Right renal cortex interstitium (tissue), 3 donors: ENCODE measurements at regions not wholly inside any gene's neighbourhood (a gene's known extent, or its start where the extent isn't known, plus 50 kb on each side); places are given as distances from the start of the nearest gene placed in this dataset.

Source experiments
- DNase-seq, 3 donors: peaks; one replicate each; pipeline ENCODE4 v3.0.0-alpha.2; 2013; ENCODE audit warnings: low read depth in 3 of 3, low spot score in 2 of 3

- DNase-seq = no peak
Observed at GRCh38 chr15:98025237-98025636, 64.7 kb downstream of the ARRDC4 start.

DNA sequence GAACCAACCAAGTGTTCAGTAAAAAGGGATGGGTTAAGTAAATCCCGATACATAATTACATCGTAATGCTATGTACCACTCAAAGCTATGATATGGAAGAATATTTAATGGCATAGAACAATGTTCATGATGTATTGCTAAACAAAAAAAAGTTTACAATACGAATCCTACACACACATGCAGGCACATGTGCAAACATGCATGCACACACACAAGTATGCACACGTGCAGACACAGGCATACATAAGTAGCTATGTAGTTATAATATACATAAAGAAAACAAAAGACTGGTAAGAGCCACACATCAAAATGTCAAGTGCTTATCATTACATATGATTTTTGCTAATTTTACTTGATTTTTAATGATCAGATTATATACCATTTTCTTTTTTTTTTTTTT lies 74.2 kb downstream of the ARRDC4 start:
- no peak for DNase-seq

DNA sequence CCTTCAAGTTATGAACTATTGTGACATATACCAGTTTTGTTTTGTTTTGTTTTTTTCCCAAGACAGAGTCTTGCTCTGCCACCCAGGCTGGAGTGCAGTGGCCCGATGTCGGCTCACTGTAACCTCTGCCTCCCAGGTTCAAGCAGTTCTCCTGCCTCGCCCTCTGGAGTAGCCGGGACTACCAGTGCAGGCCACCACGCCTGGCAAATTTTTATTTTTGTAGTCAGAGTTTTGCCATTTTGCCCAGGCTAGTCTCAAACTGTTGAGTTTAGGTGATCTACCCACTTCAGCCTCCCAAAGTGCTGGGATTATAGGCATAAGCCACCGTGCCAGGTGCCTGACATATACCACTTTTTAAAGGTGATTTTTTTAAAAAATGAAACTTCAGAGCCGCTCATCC lies 74.6 kb downstream of the ARRDC4 start:
- DNase-seq = no peak

- DNase-seq = no peak
Observed at GRCh38 chr15:98035577-98036010, 75.1 kb downstream of the ARRDC4 start.

DNA sequence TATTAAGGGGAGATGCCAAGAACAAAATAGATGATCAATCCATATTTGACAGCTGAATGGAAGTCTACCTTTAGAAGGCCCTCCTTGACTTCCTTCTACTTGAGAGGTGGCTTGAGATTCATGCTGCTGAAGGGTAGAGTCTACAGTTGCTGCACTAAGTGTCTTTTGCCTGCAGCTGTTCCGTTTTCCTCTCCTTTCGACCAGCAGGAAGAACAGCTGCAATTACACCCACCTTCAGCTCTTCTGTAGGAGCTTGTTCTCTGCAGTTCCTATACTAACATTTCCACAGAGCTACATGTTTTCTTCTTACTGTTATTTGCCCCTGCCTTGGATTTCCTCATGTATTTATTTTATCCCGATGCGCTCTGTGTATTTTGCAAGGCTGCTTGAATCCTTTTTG lies 79.1 kb downstream of the ARRDC4 start:
- no peak for DNase-seq

- no peak for DNase-seq
Observed at GRCh38 chr15:98040146-98040545, 79.6 kb downstream of the ARRDC4 start.

- DNase-seq = no peak
Observed at GRCh38 chr15:98043160-98044014, 82.9 kb downstream of the ARRDC4 start.

DNA sequence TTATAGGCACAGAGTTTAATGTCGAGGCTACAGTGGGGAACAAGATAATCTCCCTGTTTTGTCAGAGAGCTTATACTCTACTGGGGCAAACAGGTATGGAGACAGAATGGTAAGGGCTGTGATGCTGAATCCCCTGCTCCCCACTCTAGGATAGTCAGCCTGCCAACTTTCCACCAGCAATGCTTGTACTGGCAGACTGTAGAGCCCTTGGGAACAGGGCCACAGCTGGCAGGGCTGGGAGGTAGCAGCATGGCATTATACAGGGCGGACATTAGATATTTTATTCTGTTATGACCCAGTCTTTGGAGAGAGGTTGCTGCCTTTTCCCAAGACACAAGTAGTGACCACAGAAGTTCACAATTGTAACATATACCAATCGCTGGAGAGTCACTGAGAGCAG lies 91.2 kb downstream of the ARRDC4 start:
- no peak for DNase-seq

DNA sequence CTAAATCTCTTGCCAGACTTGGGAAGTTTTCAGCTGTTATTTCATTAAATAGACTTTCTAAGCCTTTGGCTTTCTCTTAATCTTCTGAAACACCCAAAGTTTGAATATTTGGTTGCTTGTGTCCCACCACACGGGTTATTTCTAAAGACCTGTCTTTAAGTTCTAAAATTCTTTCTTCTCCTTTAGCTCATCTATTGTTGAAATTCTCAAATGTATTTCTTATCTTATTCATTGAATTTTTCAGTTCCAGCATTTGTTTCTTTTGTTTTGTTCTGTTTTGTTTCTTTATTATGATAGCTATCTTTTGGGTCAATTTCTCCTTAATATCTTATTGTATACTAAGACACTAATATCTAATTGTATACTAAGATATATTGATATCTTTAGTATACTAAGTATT lies 97.0 kb downstream of the ARRDC4 start:
- DNase-seq = no peak

DNA sequence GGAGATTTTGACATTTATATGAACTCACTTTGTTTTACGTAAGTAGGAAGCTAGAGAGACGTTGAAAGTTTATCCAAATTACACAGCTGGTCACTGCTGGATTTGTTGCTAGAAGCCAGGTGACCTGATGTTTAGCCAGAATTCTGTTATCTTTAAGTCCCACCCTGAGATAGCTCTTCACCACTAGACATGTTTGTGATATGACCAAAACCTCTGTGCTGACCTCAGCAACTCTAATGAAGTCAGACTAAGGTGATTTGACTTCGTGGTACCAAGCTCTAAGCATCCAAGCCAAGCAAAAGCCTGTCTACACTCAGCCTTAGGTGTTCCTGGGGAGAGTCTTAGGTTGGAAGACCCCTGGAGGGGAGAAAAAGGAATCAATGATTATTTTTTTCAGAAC lies 102.4 kb downstream of the ARRDC4 start:
- DNase-seq = no peak

DNA sequence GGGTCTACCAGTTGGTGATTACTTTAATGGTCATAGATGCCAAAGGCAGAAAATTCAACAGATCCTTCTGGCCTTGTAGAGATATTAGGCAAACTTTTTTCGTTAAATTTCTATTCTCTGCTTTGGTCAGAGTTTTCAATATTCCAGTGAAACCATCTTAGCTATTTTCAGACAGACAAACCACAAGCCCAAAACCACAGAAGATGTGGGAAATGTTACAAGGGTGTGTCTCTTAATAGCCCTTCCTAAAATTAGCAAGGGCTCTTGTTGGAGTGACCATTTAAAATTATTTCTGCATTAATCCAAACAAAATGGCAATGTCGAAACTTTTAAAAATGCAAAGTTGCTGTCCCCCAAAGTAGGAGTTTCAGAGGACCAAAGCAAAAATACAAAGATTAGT lies 102.8 kb downstream of the ARRDC4 start:
- DNase-seq = no peak

GRCh38 chr15:98063871-98064270 lies 103.4 kb downstream of the ARRDC4 start:
- DNase-seq = no peak

- no peak for DNase-seq
Observed at GRCh38 chr15:98067339-98067738, 106.8 kb downstream of the ARRDC4 start.

GRCh38 chr15:98069256-98069655 lies 108.8 kb downstream of the ARRDC4 start:
- no peak for DNase-seq

GRCh38 chr15:98070137-98070536 lies 109.6 kb downstream of the ARRDC4 start:
- DNase-seq = no peak

- DNase-seq = no peak
Observed at GRCh38 chr15:98071786-98072185, 111.3 kb downstream of the ARRDC4 start.

GRCh38 chr15:98075441-98075840 lies 114.9 kb downstream of the ARRDC4 start:
- no peak for DNase-seq

DNA sequence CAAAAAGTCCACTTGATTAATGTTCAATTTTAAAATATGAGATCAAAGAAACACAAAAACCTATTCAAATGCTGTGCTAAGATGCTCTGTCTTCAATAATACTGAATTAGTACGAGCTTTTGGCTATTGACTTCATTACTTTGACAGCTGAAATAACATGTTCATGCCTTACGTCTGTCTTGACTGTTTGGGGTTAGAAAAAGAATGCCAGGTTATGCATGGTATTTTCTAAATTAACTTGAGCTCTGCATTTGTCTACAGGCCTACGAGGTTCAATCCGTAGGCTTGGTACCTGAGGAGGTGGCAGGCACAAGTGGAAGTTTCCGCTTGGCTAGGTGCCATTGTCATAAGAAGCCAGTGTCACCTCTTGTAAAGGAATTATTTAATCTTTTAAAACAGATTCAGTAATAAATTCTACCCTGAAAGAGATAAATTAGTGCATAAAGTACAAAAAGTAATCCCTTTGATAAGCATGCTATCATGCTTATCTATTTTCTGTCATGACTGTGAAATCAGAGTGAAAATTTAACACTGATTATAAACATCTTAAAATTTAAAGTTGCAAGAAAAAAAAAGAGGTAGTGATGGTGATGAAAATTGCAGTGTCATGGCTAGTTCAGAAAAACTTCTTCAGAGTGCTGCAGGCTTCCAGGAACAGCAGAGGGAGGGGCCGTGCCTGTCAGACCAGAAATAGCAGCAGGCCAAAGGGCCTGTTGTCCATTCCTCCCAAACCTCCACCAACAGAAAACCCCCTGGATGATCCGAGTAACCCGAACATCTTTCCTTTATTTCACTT lies 115.7 kb downstream of the ARRDC4 start:
- no peak for DNase-seq

GRCh38 chr15:98077186-98077585 lies 116.7 kb downstream of the ARRDC4 start:
- no peak for DNase-seq

GRCh38 chr15:98080791-98081190 lies 120.3 kb downstream of the ARRDC4 start:
- DNase-seq = no peak

- DNase-seq = no peak
Observed at GRCh38 chr15:98083203-98083910, 122.9 kb downstream of the ARRDC4 start.
